ENCODE measurements at regions not wholly inside any gene's neighbourhood (a gene's known extent, or its start where the extent isn't known, plus 50 kb on each side); places are given as distances from the start of the nearest gene placed in this dataset.

GRCh38 chr10:132994185-132994796 lies 51.9 kb upstream of the CFAP46 start:
- no peaks in the 10 kb centered on the region for H3K9me3 ChIP-seq (ENCODE audit: control insufficient read depth, low read length)
- H3K27ac ChIP-seq (ENCODE audit: low read depth, low read length, severe bottlenecking), result no peak overlapping the region
- H3K36me3 ChIP-seq (ENCODE audit: control insufficient read depth, insufficient read depth, low read length), result no peaks in the 10 kb centered on the region
- WGBS, 2 experiments (ENCODE audit: insufficient coverage in 2 of 2), result 80 to 84% methylated on average over 25 to 32 of the region's 34 CpGs
- no peak overlapping the region for H3K4me3 ChIP-seq (ENCODE audit: extremely low read depth, insufficient read depth, low read length, poor library complexity, severe bottlenecking)
- H3K4me1 ChIP-seq (ENCODE audit: control insufficient read depth, insufficient read depth, low read length, poor library complexity, severe bottlenecking), result no peaks in the 10 kb centered on the region

- H3K36me3 ChIP-seq (ENCODE audit: control insufficient read depth, insufficient read depth, low read length), result no peaks in the 10 kb centered on the region
- H3K4me3 ChIP-seq (ENCODE audit: extremely low read depth, insufficient read depth, low read length, poor library complexity, severe bottlenecking), result no peak overlapping the region
- H3K4me1 ChIP-seq (ENCODE audit: control insufficient read depth, insufficient read depth, low read length, poor library complexity, severe bottlenecking), result no peaks in the 10 kb centered on the region
- no peak overlapping the region for H3K27ac ChIP-seq (ENCODE audit: low read depth, low read length, severe bottlenecking)
- no peaks in the 10 kb centered on the region for H3K9me3 ChIP-seq (ENCODE audit: control insufficient read depth, low read length)
- WGBS, 2 experiments (ENCODE audit: insufficient coverage in 2 of 2), result 93 to 95% methylated on average over 30 to 43 of the region's 43 CpGs
Observed at GRCh38 chr10:132993271-132994184, 51.2 kb upstream of the CFAP46 start.

- H3K27ac ChIP-seq (ENCODE audit: low read depth, low read length, severe bottlenecking), result no peak overlapping the region
- 91 to 93% methylated on average over 32 to 36 of the region's 36 CpGs for WGBS, 2 experiments (ENCODE audit: insufficient coverage in 2 of 2)
Observed at GRCh38 chr10:132992433-132993215, 50.3 kb upstream of the CFAP46 start.

More at GRCh38 chr10:132992433-132993215, 50.3 kb upstream of the CFAP46 start:
- Histone ChIP-seq H3K4me1 (ENCODE audit: control insufficient read depth, insufficient read depth, low read length, poor library complexity, severe bottlenecking) (no peaks in the 10 kb centered on the region), H3K36me3 (ENCODE audit: control insufficient read depth, insufficient read depth, low read length) (no peaks in the 10 kb centered on the region), H3K4me3 (ENCODE audit: extremely low read depth, insufficient read depth, low read length, poor library complexity, severe bottlenecking) (no peak overlapping the region), H3K9me3 (ENCODE audit: control insufficient read depth, low read length) (no peaks in the 10 kb centered on the region)

Measured in mesodermal cell (in vitro differentiated cells).